ENCODE measurements at regions not wholly inside any gene's neighbourhood (a gene's known extent, or its start where the extent isn't known, plus 50 kb on each side); places are given as distances from the start of the nearest gene placed in this dataset.

DNA sequence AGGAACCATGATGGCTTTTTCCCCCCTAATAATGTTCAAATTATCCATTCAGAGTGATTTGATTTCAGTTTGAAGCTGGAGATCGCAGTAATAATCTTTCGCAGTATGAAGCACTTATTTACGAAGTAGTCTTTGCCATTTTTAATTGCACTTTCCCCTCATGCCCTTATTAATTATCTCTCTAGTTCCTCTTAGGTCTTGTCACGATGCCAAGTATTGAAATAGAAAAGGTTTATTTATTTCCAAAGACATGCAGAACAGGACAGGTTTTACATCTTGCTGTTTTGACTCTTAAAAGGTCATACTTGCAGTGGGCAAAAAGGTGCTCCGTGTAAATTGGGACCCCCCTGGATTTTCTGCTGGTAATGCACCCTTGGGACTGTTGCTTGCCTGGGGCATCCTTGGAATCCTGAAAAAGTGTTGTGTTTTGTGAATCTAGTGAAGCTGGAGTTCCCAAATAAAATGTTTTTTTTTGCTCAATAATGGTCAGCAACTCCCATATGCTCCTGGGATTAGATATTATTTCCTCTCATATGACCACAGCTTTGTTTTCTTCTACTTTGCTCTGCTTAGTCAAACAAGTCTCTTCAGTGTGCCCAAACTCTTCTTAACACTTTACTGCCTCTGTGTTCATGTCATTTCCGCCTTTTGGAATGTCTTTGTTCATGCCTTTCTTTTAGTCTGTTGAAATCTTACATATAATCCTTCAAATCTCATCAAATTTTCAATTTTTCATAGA, 278.3 kb downstream of the TMEM38B start:
- no peak overlapping the region for H3K4me3 ChIP-seq
- H3K9me3 ChIP-seq = no peaks in the 10 kb centered on the region
- TF ChIP-seq, protein P1, sequence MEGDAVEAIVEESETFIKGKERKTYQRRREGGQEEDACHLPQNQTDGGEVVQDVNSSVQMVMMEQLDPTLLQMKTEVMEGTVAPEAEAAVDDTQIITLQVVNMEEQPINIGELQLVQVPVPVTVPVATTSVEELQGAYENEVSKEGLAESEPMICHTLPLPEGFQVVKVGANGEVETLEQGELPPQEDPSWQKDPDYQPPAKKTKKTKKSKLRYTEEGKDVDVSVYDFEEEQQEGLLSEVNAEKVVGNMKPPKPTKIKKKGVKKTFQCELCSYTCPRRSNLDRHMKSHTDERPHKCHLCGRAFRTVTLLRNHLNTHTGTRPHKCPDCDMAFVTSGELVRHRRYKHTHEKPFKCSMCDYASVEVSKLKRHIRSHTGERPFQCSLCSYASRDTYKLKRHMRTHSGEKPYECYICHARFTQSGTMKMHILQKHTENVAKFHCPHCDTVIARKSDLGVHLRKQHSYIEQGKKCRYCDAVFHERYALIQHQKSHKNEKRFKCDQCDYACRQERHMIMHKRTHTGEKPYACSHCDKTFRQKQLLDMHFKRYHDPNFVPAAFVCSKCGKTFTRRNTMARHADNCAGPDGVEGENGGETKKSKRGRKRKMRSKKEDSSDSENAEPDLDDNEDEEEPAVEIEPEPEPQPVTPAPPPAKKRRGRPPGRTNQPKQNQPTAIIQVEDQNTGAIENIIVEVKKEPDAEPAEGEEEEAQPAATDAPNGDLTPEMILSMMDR (IDR thresholded peaks at IDR 0.05) = no peak
- no peaks in the 10 kb centered on the region for H3K36me3 ChIP-seq (ENCODE audit: low read depth)
- intact Hi-C loops (cut with DNase I, micrococcal nuclease) = no loop called here
- no peaks in the 10 kb centered on the region for H3K4me1 ChIP-seq (ENCODE audit: low read depth)
- DNase-seq (no peak), ATAC-seq (no peak)

DNA sequence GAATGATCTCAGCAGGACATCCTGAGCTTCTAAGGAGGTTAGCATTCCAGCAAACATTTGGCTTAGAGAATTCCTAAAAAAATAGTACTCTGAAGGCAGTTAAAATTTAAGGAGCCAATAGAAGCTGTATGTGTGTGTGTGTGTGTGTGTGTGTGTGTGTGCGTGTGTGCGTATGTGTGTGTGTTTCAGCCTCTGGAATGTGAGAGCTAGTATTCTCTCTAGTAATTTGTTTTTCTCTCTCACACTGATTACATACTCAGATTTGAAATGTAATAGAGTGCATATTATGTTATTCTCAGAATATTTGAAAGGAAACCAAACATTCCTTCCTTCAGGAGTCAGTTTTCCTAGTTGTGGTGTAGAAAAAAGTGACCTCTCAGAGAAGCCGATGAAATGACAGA, 279.6 kb downstream of the TMEM38B start:
- Histone ChIP-seq H3K4me3 (no peak overlapping the region), H3K4me1 (ENCODE audit: low read depth) (no peaks in the 10 kb centered on the region), H3K9me3 (no peaks in the 10 kb centered on the region), H3K36me3 (ENCODE audit: low read depth) (no peaks in the 10 kb centered on the region)
- intact Hi-C loops (cut with DNase I, micrococcal nuclease) = no loop called here
- TF ChIP-seq, protein P1 (IDR thresholded peaks at IDR 0.05) = no peak
- ATAC-seq = no peak
- DNase-seq = no peak

DNA sequence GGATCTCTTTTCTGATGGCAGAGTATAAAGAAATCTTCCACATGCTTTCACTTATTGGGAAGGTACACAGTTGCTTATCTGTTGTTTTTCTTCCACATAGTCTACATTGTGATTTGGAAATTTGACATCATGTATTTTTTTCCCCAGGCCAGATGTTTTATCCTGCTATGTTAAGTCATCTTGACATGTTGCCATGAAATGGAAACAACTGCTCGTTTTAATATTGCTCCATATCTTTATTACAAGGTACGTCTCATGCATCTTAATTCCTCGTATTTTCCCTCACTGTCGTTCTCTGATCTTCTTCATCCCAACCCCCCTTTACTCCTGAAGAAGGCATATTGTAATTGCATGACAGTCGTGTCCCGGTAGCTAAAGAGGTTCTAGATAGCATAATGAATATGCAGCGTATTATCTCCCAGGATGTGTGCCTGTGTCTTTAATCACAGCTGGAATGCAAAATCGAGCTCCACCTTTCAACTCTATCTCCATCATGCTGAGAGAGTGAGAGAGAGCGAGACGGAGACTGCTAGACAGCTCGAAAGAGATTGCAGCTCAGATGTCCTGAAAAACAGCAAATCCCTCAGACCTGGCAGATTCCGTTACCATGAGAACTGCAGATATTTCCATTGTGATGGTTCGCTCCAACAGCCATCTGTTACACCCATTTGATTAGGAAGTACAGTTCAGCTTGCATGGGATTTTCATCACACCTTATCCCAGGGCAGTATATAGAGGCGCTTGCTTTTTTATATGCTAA, 281.7 kb downstream of the TMEM38B start:
- no peaks in the 10 kb centered on the region for H3K9me3 ChIP-seq
- intact Hi-C loops (cut with DNase I, micrococcal nuclease) = no loop called here
- no peaks in the 10 kb centered on the region for H3K4me1 ChIP-seq (ENCODE audit: low read depth)
- TF ChIP-seq, protein P1 (IDR thresholded peaks at IDR 0.05) = no peak
- no peak for DNase-seq
- H3K36me3 ChIP-seq (ENCODE audit: low read depth) = no peaks in the 10 kb centered on the region
- no peak for ATAC-seq
- H3K4me3 ChIP-seq = no peak overlapping the region

DNA sequence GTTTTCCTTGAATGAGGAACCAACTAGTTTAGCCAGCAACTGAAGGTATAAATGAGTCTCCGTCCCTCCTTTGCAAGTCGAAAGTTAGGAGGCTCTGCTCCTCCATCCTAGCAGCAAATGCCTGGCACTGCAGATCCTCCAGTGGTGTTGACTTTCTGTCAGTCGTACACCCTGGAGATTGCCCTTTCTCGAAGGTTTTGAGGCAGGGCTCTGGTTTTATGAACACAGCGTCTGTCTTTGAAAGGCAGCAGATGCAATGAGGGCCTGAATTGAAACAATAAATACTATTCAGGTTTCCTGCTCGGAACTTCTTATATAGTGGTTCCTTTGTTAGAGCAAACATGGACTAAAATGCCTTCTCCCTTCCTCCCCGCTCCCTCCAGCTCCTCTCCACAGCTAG, 284.0 kb downstream of the TMEM38B start:
- DNase-seq (no peak), ATAC-seq (no peak)
- Histone ChIP-seq H3K4me1 (ENCODE audit: low read depth) (no peaks in the 10 kb centered on the region), H3K36me3 (ENCODE audit: low read depth) (no peaks in the 10 kb centered on the region), H3K9me3 (no peaks in the 10 kb centered on the region), H3K4me3 (no peak overlapping the region)
- TF ChIP-seq, protein P1 (IDR thresholded peaks at IDR 0.05) = no peak
- intact Hi-C loops (cut with DNase I, micrococcal nuclease) = no loop called here

DNA sequence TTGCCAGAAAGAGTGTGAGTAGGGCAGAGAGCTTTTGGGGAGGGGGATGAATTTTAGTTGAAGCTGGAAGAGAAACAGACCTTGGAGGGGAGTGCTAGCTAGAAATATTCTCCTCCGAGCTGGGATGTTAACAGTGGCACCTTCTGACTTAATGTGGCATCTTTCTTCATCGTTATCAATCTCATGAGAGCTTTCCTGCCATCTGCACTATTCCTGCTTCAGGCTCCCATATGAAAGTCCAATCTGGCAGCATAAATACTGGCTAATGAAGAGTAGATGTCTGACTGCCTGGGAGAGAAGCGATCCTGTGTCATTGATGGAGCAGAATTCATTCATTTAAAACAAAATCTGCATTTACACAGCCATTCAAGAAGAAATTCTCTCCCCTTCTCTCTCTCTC, 284.5 kb downstream of the TMEM38B start:
- H3K4me1 ChIP-seq (ENCODE audit: low read depth) = no peaks in the 10 kb centered on the region
- DNase-seq (no peak), ATAC-seq (no peak)
- H3K36me3 ChIP-seq (ENCODE audit: low read depth) = no peaks in the 10 kb centered on the region
- intact Hi-C loops (cut with DNase I, micrococcal nuclease) = no loop called here
- no peaks in the 10 kb centered on the region for H3K9me3 ChIP-seq
- no peak overlapping the region for H3K4me3 ChIP-seq
- TF ChIP-seq, protein P1 (IDR thresholded peaks at IDR 0.05) = no peak
